ENCODE measurements at regions not wholly inside any gene's neighbourhood (a gene's known extent, or its start where the extent isn't known, plus 50 kb on each side); places are given as distances from the start of the nearest gene placed in this dataset.

- TF ChIP-seq BCL11A (IDR thresholded peaks at IDR 0.05; ENCODE audit: low read depth in 2 of 2, low read length in 2 of 2) (no peak), NANOG (IDR thresholded peaks at IDR 0.05; ENCODE audit: insufficient read depth, low read depth, low read length, poor library complexity, severe bottlenecking) (no peak), EZH2 (IDR thresholded peaks at IDR 0.05; ENCODE audit: low read depth, low read length, severe bottlenecking) (no peak)
- TF ChIP-seq, protein P1, sequence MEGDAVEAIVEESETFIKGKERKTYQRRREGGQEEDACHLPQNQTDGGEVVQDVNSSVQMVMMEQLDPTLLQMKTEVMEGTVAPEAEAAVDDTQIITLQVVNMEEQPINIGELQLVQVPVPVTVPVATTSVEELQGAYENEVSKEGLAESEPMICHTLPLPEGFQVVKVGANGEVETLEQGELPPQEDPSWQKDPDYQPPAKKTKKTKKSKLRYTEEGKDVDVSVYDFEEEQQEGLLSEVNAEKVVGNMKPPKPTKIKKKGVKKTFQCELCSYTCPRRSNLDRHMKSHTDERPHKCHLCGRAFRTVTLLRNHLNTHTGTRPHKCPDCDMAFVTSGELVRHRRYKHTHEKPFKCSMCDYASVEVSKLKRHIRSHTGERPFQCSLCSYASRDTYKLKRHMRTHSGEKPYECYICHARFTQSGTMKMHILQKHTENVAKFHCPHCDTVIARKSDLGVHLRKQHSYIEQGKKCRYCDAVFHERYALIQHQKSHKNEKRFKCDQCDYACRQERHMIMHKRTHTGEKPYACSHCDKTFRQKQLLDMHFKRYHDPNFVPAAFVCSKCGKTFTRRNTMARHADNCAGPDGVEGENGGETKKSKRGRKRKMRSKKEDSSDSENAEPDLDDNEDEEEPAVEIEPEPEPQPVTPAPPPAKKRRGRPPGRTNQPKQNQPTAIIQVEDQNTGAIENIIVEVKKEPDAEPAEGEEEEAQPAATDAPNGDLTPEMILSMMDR (IDR thresholded peaks at IDR 0.05; ENCODE audit: control extremely low read depth in 1 of 3, insufficient read depth in 1 of 3, low read depth in 1 of 3, low read length in 3 of 3), result no peak
Measured at GRCh38 chr20:61096463-61096862, 155.6 kb upstream of the CDH4 start.

All from H1 (cell line).